ENCODE measurements at regions not wholly inside any gene's neighbourhood (a gene's known extent, or its start where the extent isn't known, plus 50 kb on each side); places are given as distances from the start of the nearest gene placed in this dataset.

- Mint-ChIP-seq H3K27me3 (ENCODE audit: low read depth) (no peaks in the 10 kb centered on the region), H3K36me3 (no peaks in the 10 kb centered on the region), H3K4me1 (peaks cover 8% of the 10 kb centered on the region), H3K27ac (no peak overlapping the region), H3K9me3 (no peaks in the 10 kb centered on the region), H3K4me3 (no peak overlapping the region)
- ChIA-PET CTCF (interaction anchor here (1.0 to 2.6 kb wide), 3 partner anchors 9 to 332 kb away, joined by 3 to 8 read pairs (median 3); no protein-coding TSS in a partner anchor), POLR2A (no interaction called here)
- ATAC-seq = no peak
- TF ChIP-seq ZNF532 (CRISPR knock-in tag; IDR thresholded peaks at IDR 0.05; ENCODE audit: borderline replicate concordance) = no peak
- no peak for TF ChIP-seq EMX1 (CRISPR knock-in tag; IDR thresholded peaks at IDR 0.05)
- no peak for TF ChIP-seq E2F4 (CRISPR knock-in tag; IDR thresholded peaks at IDR 0.05; ENCODE audit: borderline replicate concordance, low read depth)
- TF ChIP-seq IRF2 (CRISPR knock-in tag; IDR thresholded peaks at IDR 0.05; ENCODE audit: borderline replicate concordance, low read depth) = no peak
- TF ChIP-seq ATF1 (CRISPR knock-in tag; IDR thresholded peaks at IDR 0.05) = no peak
- no peak for TF ChIP-seq CBFB (CRISPR knock-in tag; IDR thresholded peaks at IDR 0.05; ENCODE audit: low read depth)
- no peak for TF ChIP-seq OVOL2 (CRISPR knock-in tag; IDR thresholded peaks at IDR 0.05; ENCODE audit: borderline replicate concordance)
- TF ChIP-seq ZNF512 (CRISPR knock-in tag; IDR thresholded peaks at IDR 0.05; ENCODE audit: borderline replicate concordance) = no peak
- no peak for TF ChIP-seq E2F1 (CRISPR knock-in tag; IDR thresholded peaks at IDR 0.05)
- no peak for TF ChIP-seq PRRX2 (CRISPR knock-in tag; IDR thresholded peaks at IDR 0.05)
- TF ChIP-seq CREB1 (CRISPR knock-in tag; IDR thresholded peaks at IDR 0.05) = no peak
- no peak for TF ChIP-seq ZNF263 (CRISPR knock-in tag; IDR thresholded peaks at IDR 0.05; ENCODE audit: low read depth)
- no peak for TF ChIP-seq FOXJ3 (CRISPR knock-in tag; IDR thresholded peaks at IDR 0.05; ENCODE audit: borderline replicate concordance)
- no peak for TF ChIP-seq KAT7 (CRISPR knock-in tag; IDR thresholded peaks at IDR 0.05; ENCODE audit: borderline replicate concordance)
- TF ChIP-seq ZSCAN18 (CRISPR knock-in tag; IDR thresholded peaks at IDR 0.05) = no peak
- TF ChIP-seq CREM (CRISPR knock-in tag; IDR thresholded peaks at IDR 0.05) = no peak
- no peak for TF ChIP-seq ZNF317 (CRISPR knock-in tag; IDR thresholded peaks at IDR 0.05; ENCODE audit: borderline replicate concordance, low read depth)
- TF ChIP-seq GRHL2 (CRISPR knock-in tag; IDR thresholded peaks at IDR 0.05; ENCODE audit: insufficient replicate concordance, severe bottlenecking) = no peak
- TF ChIP-seq ZMAT4 (CRISPR knock-in tag; IDR thresholded peaks at IDR 0.05) = no peak
- DNase-seq (ENCODE audit: low spot score) = no peak
These were observed 204.1 kb downstream of the KATNAL1 start for GRCh38 chr13:30103161-30103840.
